H1 (cell line): ENCODE measurements at regions not wholly inside any gene's neighbourhood (a gene's known extent, or its start where the extent isn't known, plus 50 kb on each side); places are given as distances from the start of the nearest gene placed in this dataset.

ENCODE experiments used
- CTCF ChIA-PET: fragments of 300-600 bp; sonication (Branson Sonifier 250); formaldehyde crosslinking; loops from one replicate; lab custom pipeline; 2021; ENCODE audit not compliant: partially characterized antibody; lab: Charles Lee
- POLR2A ChIA-PET: fragments of 300-600 bp; sonication (Branson Sonifier 250); formaldehyde crosslinking; loops from one replicate; lab custom pipeline; 2021; ENCODE audit warnings: inconsistent platforms; ENCODE audit not compliant: partially characterized antibody; lab: Charles Lee
- DNase-seq, 2 experiments: peaks; one replicate each; pipeline versions ENCODE4 v3.0.0 to v3.0.0-alpha.2; 2010 to 2022; ENCODE audit warnings: low spot score in 2 of 2, low read depth in 1 of 2, mixed read lengths in 1 of 2
- FAIRE-seq: peaks from 2 replicates; lab custom pipeline; 2011; peaks lifted over from hg19 to GRCh38; lab: Jason Lieb, UNC
- H2AFZ ChIP-seq: 2 replicates; pipeline ENCODE4 v1.8.1; 2012; ENCODE audit warnings: low read length, inconsistent platforms
- H2AK5ac ChIP-seq: 2 replicates; pipeline ENCODE4 v1.6.1; 2013; ENCODE audit warnings: low read depth, low read length
- H2BK120ac ChIP-seq: replicated peaks from 2 replicates; pipeline ENCODE3; 2013; ENCODE audit warnings: low read depth, low read length, inconsistent platforms
- H2BK12ac ChIP-seq: 2 replicates; pipeline ENCODE4 v1.6.1; 2013; ENCODE audit warnings: low read depth, low read length
- H2BK15ac ChIP-seq: 2 replicates; pipeline ENCODE4 v1.6.1; 2013; ENCODE audit warnings: low read length
- H2BK20ac ChIP-seq: 2 replicates; pipeline ENCODE4 v1.6.1; 2013; ENCODE audit warnings: low read length
- H2BK5ac ChIP-seq: 2 replicates; pipeline ENCODE4 v1.6.1; 2013; ENCODE audit warnings: low read depth, low read length
- H3K14ac ChIP-seq: 2 replicates; pipeline ENCODE4 v1.6.1; 2013; ENCODE audit warnings: inconsistent platforms; ENCODE audit not compliant: insufficient read length
- H3K18ac ChIP-seq: 2 replicates; pipeline ENCODE4 v1.6.1; 2013; ENCODE audit warnings: low read length; ENCODE audit errors: extremely low read depth
- H3K23ac ChIP-seq: 2 replicates; pipeline ENCODE4 v1.6.1; 2013; ENCODE audit warnings: inconsistent platforms; ENCODE audit not compliant: insufficient read length
- H3K23me2 ChIP-seq: 2 replicates; pipeline ENCODE4 v1.6.1; 2013; ENCODE audit warnings: low read depth, low read length
- H3K27ac ChIP-seq: 2 replicates; pipeline ENCODE4 v1.6.1; 2011; ENCODE audit warnings: low read depth, low read length, inconsistent platforms
- H3K27me3 ChIP-seq, 4 experiments: replicated peaks in 1 of 4; 1 replicate in 1 of 4; 2 replicates in 3 of 4; pipeline versions ENCODE4 v1.6.1 to v1.8.1; 2011 to 2013; ENCODE audit warnings: low read length in 3 of 4, mild to moderate bottlenecking in 3 of 4, inconsistent platforms in 2 of 4, mixed read lengths in 2 of 4, moderate library complexity in 1 of 4; ENCODE audit not compliant: control insufficient read depth in 3 of 4, insufficient read depth in 3 of 4; ENCODE audit errors: extremely low read depth in 1 of 4
- H3K36me3 ChIP-seq, 4 experiments: 2 replicates each; pipeline versions ENCODE4 v1.6.1 to v1.8.1; 2011 to 2013; ENCODE audit warnings: mild to moderate bottlenecking in 4 of 4, low read length in 3 of 4, moderate library complexity in 2 of 4, control low read depth in 1 of 4, inconsistent platforms in 1 of 4; ENCODE audit not compliant: insufficient read depth in 4 of 4, control insufficient read depth in 2 of 4
- H3K4ac ChIP-seq: replicated peaks from 2 replicates; pipeline ENCODE3; 2013; ENCODE audit warnings: low read length, low read depth, mixed read lengths, inconsistent platforms; ENCODE audit not compliant: insufficient read length
- H3K4me1 ChIP-seq, 4 experiments: replicated peaks in 1 of 4; 1 replicate in 1 of 4; 2 replicates in 3 of 4; pipeline versions ENCODE4 v1.6.1 to v1.8.1; 2011 to 2013; ENCODE audit warnings: low read length in 3 of 4, inconsistent platforms in 2 of 4, mixed read lengths in 1 of 4; ENCODE audit not compliant: insufficient read depth in 4 of 4, control insufficient read depth in 3 of 4
- H3K4me2 ChIP-seq, 2 experiments: 2 replicates each; pipeline versions ENCODE4 v1.6.1 to v1.8.1; 2011 to 2013; ENCODE audit warnings: low read depth in 2 of 2, low read length in 2 of 2, control low read depth in 1 of 2, inconsistent platforms in 1 of 2, mild to moderate bottlenecking in 1 of 2; ENCODE audit not compliant: insufficient read depth in 1 of 2
- H3K4me3 ChIP-seq, 4 experiments: fragments of 200-600, 300-600 bp in 1 of 4; sonication (generic), shearing (Covaris generic), sonication (Bioruptor Twin) in 1 of 4; 2 replicates each; pipeline versions ENCODE4 v1.5.1 to v1.8.1; 2011 to 2016; ENCODE audit warnings: low read length in 4 of 4, low read depth in 3 of 4, control low read depth in 2 of 4, inconsistent platforms in 2 of 4, mild to moderate bottlenecking in 2 of 4, mixed read lengths in 1 of 4, moderate library complexity in 1 of 4; ENCODE audit not compliant: insufficient read depth in 2 of 4; ENCODE audit errors: extremely low read depth in 1 of 4
- H3K56ac ChIP-seq: replicated peaks from 2 replicates; pipeline ENCODE3; 2013; ENCODE audit warnings: low read depth, mild to moderate bottlenecking, mixed read lengths, low read length, inconsistent platforms; ENCODE audit not compliant: insufficient read length
- H3K79me1 ChIP-seq: 2 replicates; pipeline ENCODE4 v1.6.1; 2013; ENCODE audit warnings: low read depth, low read length, control low read depth
- H3K79me2 ChIP-seq, 2 experiments: 2 replicates each; pipeline versions ENCODE4 v1.6.1 to v1.8.1; 2012 to 2013; ENCODE audit warnings: low read length in 2 of 2, mild to moderate bottlenecking in 2 of 2, inconsistent platforms in 1 of 2; ENCODE audit not compliant: insufficient read depth in 2 of 2, control insufficient read depth in 1 of 2
- H3K9ac ChIP-seq, 4 experiments: replicated peaks in 1 of 4; 1 replicate in 1 of 4; 2 replicates in 3 of 4; pipeline versions ENCODE4 v1.6.1 to v1.8.1; 2011 to 2013; ENCODE audit warnings: low read depth in 3 of 4, low read length in 3 of 4, control low read depth in 2 of 4, mild to moderate bottlenecking in 2 of 4, moderate library complexity in 2 of 4, inconsistent platforms in 1 of 4; ENCODE audit errors: extremely low read depth in 1 of 4
- H3K9me3 ChIP-seq, 2 experiments: 2 replicates each; pipeline versions ENCODE4 v1.6.1 to v1.8.1; 2012 to 2013; ENCODE audit warnings: mild to moderate bottlenecking in 2 of 2, moderate library complexity in 2 of 2, control low read depth in 1 of 2, inconsistent platforms in 1 of 2, low read depth in 1 of 2, low read length in 1 of 2, mixed read lengths in 1 of 2; ENCODE audit not compliant: insufficient read depth in 2 of 2
- H4K20me1 ChIP-seq, 2 experiments: replicated peaks in 1 of 2; 2 replicates each; pipeline versions ENCODE3 to v1.8.1; 2011 to 2013; ENCODE audit warnings: inconsistent platforms in 2 of 2, low read length in 2 of 2, mild to moderate bottlenecking in 1 of 2; ENCODE audit not compliant: insufficient read depth in 2 of 2, control insufficient read depth in 1 of 2
- H4K5ac ChIP-seq: 2 replicates; pipeline ENCODE4 v1.6.1; 2013; ENCODE audit warnings: low read length, low read depth, mixed read lengths, inconsistent platforms; ENCODE audit not compliant: insufficient read length
- H4K8ac ChIP-seq: 2 replicates; pipeline ENCODE4 v1.8.0; 2013; ENCODE audit warnings: mild to moderate bottlenecking, moderate library complexity, low read length, inconsistent platforms; ENCODE audit not compliant: insufficient read depth; ENCODE audit errors: extremely low read depth
- H4K91ac ChIP-seq: replicated peaks from 2 replicates; pipeline ENCODE3; 2013; ENCODE audit warnings: low read length, mixed read lengths, inconsistent platforms; ENCODE audit not compliant: insufficient read length
- EGR1 ChIP-seq: IDR thresholded peaks from 2 replicates; pipeline ENCODE4 v1.6.1; 2011; ENCODE audit warnings: low read depth, low read length, borderline replicate concordance
- RAD21 ChIP-seq, 2 experiments: IDR thresholded peaks in 1 of 2; conservative IDR thresholded peaks in 1 of 2; 2 replicates each; pipeline ENCODE4 v1.6.1; 2011; ENCODE audit warnings: low read depth in 2 of 2, low read length in 2 of 2, improper control_type of control experiment in 1 of 2, inconsistent platforms in 1 of 2, mild to moderate bottlenecking in 1 of 2, moderate library complexity in 1 of 2
- WGBS, 2 experiments: shearing (Covaris generic) in 1 of 2; methylation state at CpG; one replicate each; pipeline versions ENCODE4 v1.1.6 to v1.1.7; 2013 to 2015; ENCODE audit warnings: low lambda C conversion rate in 2 of 2, mixed read lengths in 2 of 2, inconsistent platforms in 1 of 2, low coverage in 1 of 2, missing lambda C conversion rate in 1 of 2; ENCODE audit not compliant: insufficient replicate concordance in 2 of 2, insufficient coverage in 1 of 2, insufficient read length in 1 of 2; ENCODE audit errors: extremely low coverage in 1 of 2, missing lambda C conversion rate in 1 of 2; 5-methylcytosine and 5-hydroxymethylcytosine counted together

DNA sequence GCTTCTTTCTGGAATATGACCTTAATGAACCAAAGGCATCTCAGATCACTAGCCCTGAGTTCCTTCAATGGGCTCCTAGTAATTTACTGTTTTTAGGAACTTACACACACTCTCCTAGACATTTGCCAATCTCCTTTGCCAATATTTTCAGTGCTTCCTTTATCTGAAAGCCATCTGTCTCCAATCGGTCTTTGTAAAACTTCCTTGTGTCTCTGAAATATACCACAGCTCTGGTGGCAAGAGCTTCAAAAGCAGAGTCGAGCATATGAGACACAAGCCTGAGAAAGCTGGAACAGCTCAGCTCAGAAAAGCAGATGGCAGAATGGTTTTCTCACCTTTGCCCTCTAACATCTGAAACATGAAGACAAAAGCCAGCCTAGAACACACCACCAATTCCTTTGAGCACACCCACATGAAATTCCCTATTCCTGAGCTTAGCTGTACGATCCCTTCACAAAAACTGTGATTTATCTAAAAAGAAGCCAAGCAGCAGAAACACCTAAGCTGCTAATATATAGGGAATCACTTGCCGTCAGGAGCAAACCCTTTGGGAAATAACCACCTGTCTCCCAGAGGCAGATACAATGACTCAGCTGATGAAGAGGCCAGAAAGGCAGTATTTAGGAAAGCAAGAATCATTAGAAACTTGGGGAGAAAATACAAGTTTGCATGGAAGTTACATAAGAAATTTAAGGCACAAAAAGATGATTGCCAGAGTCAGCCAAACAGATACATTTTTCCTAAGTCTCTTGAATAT is 70.2 kb upstream of the ANK3 start:
- no peak for FAIRE-seq
- CTCF ChIA-PET, result interaction anchor here (0.6 to 2.5 kb wide), 5 partner anchors 37 to 256 kb away, joined by 3 to 7 read pairs (median 3); no protein-coding TSS in a partner anchor
- no peak overlapping the region for H3K4me2 ChIP-seq

More for the DNA sequence above, 70.2 kb upstream of the ANK3 start:
- Histone ChIP-seq H2BK15ac (no peak overlapping the region), H4K91ac (no peak overlapping the region), H3K23me2 (no peaks in the 10 kb centered on the region), H3K27ac (no peak overlapping the region), H2AFZ (no peak overlapping the region), H3K27me3 (no peaks in the 10 kb centered on the region), H3K36me3 (no peaks in the 10 kb centered on the region), H2BK12ac (no peak overlapping the region), H3K18ac (no peak overlapping the region), H3K79me1 (no peaks in the 10 kb centered on the region), H4K5ac (no peak overlapping the region), H3K23ac (no peak overlapping the region), H3K4me3 (no peak overlapping the region), H4K8ac (no peak overlapping the region), H3K14ac (no peak overlapping the region), H3K56ac (no peak overlapping the region), H4K20me1 (no peaks in the 10 kb centered on the region), H3K4me1 (peaks cover 0 to 4% (median 0%) of the 10 kb centered on the region in 4 experiments; a peak in 1 of 7 replicates), H3K79me2 (no peaks in the 10 kb centered on the region), H3K9ac (no peak overlapping the region), H2BK120ac (no peak overlapping the region), H3K4ac (no peak overlapping the region), H2BK20ac (no peak overlapping the region), H2AK5ac (no peak overlapping the region), H2BK5ac (no peak overlapping the region), H3K9me3 (no peaks in the 10 kb centered on the region)
- 90% methylated on average over 4 of the region's 4 CpGs; no CpG with 5 or more reads in 1 of the 2 experiments for WGBS, 2 experiments
- DNase-seq, result no peak
- TF ChIP-seq EGR1 (no peak), RAD21 (IDR thresholded peaks at IDR 0.05 in 1 of 2, conservative IDR thresholded peaks at IDR 0.05 in 1 of 2; ENCODE audit: low read depth in 2 of 2, low read length in 2 of 2) (no peak)
- POLR2A ChIA-PET, result no interaction called here
